ENCODE measurements at regions not wholly inside any gene's neighbourhood (a gene's known extent, or its start where the extent isn't known, plus 50 kb on each side); places are given as distances from the start of the nearest gene placed in this dataset.

DNA sequence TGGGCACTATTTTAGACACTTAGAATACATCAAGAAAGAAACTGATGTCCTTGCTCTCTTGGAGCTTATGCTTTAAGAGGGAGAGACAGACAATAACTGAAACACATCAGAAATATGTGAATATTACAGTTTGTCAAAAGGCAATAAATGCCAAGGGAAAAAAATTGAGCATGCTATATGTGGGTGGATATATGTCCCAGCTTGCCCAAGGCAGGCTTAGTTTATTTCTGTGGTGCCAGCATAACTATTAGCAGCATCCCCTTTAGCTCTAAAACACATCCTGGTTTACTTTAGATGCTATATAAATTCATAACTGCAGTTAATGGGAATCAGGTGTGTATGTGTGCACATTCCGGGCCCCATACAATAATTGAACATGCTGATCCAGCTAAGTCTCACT is 191.2 kb upstream of the PDZRN3 start:
- no peak for TF ChIP-seq POLR2A (IDR thresholded peaks at IDR 0.05; ENCODE audit: low read depth)
- TF ChIP-seq, protein P1, sequence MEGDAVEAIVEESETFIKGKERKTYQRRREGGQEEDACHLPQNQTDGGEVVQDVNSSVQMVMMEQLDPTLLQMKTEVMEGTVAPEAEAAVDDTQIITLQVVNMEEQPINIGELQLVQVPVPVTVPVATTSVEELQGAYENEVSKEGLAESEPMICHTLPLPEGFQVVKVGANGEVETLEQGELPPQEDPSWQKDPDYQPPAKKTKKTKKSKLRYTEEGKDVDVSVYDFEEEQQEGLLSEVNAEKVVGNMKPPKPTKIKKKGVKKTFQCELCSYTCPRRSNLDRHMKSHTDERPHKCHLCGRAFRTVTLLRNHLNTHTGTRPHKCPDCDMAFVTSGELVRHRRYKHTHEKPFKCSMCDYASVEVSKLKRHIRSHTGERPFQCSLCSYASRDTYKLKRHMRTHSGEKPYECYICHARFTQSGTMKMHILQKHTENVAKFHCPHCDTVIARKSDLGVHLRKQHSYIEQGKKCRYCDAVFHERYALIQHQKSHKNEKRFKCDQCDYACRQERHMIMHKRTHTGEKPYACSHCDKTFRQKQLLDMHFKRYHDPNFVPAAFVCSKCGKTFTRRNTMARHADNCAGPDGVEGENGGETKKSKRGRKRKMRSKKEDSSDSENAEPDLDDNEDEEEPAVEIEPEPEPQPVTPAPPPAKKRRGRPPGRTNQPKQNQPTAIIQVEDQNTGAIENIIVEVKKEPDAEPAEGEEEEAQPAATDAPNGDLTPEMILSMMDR (IDR thresholded peaks at IDR 0.05): no peak
- TF ChIP-seq EP300 (IDR thresholded peaks at IDR 0.05): no peak
